GM19238 (cell line): ENCODE measurements at regions not wholly inside any gene's neighbourhood (a gene's known extent, or its start where the extent isn't known, plus 50 kb on each side); places are given as distances from the start of the nearest gene placed in this dataset.

Experiments
- DNase-seq: peaks from one replicate; pipeline ENCODE4 v3.0.0; 2011; ENCODE audit warnings: low spot score; ENCODE audit not compliant: insufficient read length

GRCh38 chr2:123195957-123196356 is 829.1 kb upstream of the CNTNAP5 start:
- no peak for DNase-seq

GRCh38 chr2:123200035-123200434 is 825.1 kb upstream of the CNTNAP5 start:
- DNase-seq: no peak

- no peak for DNase-seq
Observed at GRCh38 chr2:123207245-123207644, 817.8 kb upstream of the CNTNAP5 start.

GRCh38 chr2:123209202-123209601 is 815.9 kb upstream of the CNTNAP5 start:
- no peak for DNase-seq

- DNase-seq: no peak
Observed at GRCh38 chr2:123211181-123211580, 813.9 kb upstream of the CNTNAP5 start.

DNA sequence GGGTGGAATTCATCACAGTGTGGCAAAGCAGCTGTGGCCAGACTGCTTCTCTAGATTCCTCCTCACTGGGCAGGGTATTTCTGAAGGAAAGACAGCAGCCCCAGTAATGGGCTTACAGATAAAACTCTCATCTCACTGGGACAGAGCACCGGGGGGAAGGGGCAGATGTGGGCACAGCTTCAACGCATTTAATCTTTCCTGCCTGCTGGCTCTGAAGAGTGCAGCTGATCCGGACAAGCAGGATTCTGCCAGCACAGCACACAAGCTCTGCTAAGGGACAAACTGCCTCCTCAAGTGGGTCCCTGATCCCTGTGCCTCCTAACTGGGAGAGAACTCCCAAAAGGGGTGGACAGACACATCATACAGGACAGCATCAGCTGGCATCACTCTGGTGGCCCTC is 779.9 kb upstream of the CNTNAP5 start:
- DNase-seq: no peak

DNA sequence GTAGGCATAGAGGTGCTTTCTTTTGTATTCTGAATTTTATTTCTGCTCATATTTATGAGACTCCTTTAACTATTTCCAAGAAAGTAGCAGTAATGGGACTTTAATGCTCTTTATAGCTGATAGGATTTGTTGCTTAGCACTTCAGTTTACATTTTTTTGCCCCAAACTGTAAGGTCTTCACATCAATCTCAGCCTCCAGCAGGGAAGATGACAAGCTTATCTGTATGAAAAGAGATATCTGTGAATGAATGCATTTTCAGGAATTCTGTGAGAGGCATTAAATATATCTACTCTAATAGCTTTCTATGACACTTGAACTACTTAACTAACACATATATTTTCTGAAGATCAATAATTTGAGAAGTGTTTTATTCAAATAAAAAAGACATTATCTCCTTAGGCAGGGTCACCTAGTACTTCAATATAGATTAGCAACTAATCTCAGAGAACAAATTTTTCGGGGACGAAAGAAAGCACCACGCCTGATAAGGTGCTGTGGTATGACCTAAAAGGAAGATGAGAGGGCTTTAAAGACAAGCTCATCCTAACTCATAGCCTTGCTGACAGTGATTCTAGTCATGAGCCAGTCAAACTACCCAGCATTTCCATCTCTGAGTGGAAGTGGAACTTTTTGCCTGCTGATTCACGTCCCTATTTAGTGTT is 766.1 kb upstream of the CNTNAP5 start:
- DNase-seq: no peak

DNA sequence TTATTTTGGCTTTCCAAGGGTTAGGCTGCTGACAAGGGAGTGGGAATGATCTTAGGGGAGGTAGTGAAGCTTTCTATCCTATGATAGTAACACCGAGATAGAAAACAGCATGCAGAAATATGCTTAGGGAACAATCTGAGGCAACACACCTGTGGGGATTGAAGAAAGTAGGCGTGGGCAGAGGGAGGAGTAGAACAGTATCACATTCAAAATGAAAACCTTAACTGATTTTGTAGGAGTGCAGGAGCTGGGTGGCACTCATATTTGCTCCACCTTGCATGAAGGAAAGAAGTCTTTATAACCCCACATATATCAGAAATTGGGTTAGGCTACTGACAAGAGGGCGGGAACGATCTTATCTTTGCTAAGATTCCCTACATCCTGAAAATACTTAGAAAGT is 762.2 kb upstream of the CNTNAP5 start:
- DNase-seq: no peak

GRCh38 chr2:123283431-123283830 is 741.7 kb upstream of the CNTNAP5 start:
- DNase-seq: no peak

DNA sequence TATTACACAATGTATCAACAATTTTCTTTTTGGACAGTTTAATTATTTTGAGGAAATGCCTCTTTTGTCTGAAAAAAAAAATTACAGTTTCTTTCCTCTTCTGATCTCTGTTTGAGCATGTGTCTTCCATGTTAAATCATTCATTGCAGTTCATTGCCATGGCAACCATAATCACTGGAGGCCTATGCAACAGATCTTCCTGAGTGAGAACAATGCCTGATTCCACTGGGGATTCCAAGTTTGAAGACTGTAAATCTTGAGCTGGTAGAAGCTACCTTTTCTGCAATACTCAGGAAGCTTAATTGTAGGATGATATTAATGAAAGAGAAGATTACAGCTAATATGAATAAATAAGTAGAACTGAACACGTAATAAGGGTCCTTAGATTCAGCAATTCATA is 721.4 kb upstream of the CNTNAP5 start:
- no peak for DNase-seq
